HepG2 (cell line): ENCODE measurements at regions not wholly inside any gene's neighbourhood (a gene's known extent, or its start where the extent isn't known, plus 50 kb on each side); places are given as distances from the start of the nearest gene placed in this dataset.

Experiments
- ATAC-seq: fragments of 200-7000 bp; cut with Tn5 transposase; 3 replicates; pipeline ENCODE4 v1.9.1; 2020; ENCODE audit warnings: mild to moderate bottlenecking, moderate library complexity
- BruUV-seq: library from RNA; stranded (reverse); fragments of 400-500 nt; replicated peaks from 2 replicates; lab custom pipeline; 2021; lab: Mats Ljungman, UMichigan
- CTCF ChIA-PET: fragments of 300-600 bp; formaldehyde crosslinking; extraction: SDS; loops from one replicate; lab custom pipeline; 2021; ENCODE audit warnings: low total read pairs, inconsistent platforms, low intra/inter-chr PET ratio; lab: Yijun Ruan, JAX
- POLR2A ChIA-PET: fragments of 350-600 bp; sonication (Branson Sonifier 250); formaldehyde crosslinking; loops from one replicate; lab custom pipeline; 2020; ENCODE audit warnings: antibody characterized with exemption, inconsistent platforms; lab: Yijun Ruan, JAX
- DNase-seq: peaks from one replicate; pipeline ENCODE4 v3.0.0-alpha.2; 2015; ENCODE audit warnings: low spot score
- FAIRE-seq: peaks from 3 replicates; lab custom pipeline; 2011; peaks lifted over from hg19 to GRCh38; lab: Jason Lieb, UNC
- H2AFZ ChIP-seq: one replicate; pipeline ENCODE4 v1.6.1; 2011; ENCODE audit warnings: low read length, inconsistent platforms
- H3K27ac ChIP-seq: fragments of 300-600 bp; 3 replicates; pipeline ENCODE4 v1.8.0; 2011; ENCODE audit warnings: mixed run types, mild to moderate bottlenecking, mixed read lengths, low read length, inconsistent platforms; ENCODE audit not compliant: insufficient read depth; ENCODE audit errors: extremely low read length
- H3K27me3 ChIP-seq, 2 experiments: fragments of 200-600 bp in 1 of 2; 2 replicates in 1 of 2; 3 replicates in 1 of 2; pipeline versions ENCODE4 v1.6.0 to v1.8.0; 2011; ENCODE audit warnings: low read length in 2 of 2, mild to moderate bottlenecking in 2 of 2, moderate library complexity in 2 of 2, inconsistent platforms in 1 of 2; ENCODE audit not compliant: insufficient read depth in 2 of 2, control insufficient read depth in 1 of 2
- H3K36me3 ChIP-seq, 2 experiments: fragments of 200-600 bp in 1 of 2; replicated peaks in 1 of 2; 2 replicates in 1 of 2; 3 replicates in 1 of 2; pipeline versions ENCODE4 v1.5.1 to v1.8.0; 2011; ENCODE audit warnings: low read length in 2 of 2, inconsistent platforms in 1 of 2; ENCODE audit not compliant: insufficient read depth in 2 of 2, control insufficient read depth in 1 of 2
- H3K4me1 ChIP-seq: 2 replicates; pipeline ENCODE4 v1.5.1; 2012; ENCODE audit warnings: low read length, inconsistent platforms; ENCODE audit not compliant: insufficient read depth
- H3K4me2 ChIP-seq: 2 replicates; pipeline ENCODE4 v1.6.0; 2011; ENCODE audit warnings: low read depth, low read length, inconsistent platforms
- H3K4me3 ChIP-seq, 3 experiments: fragments of 200-600 bp in 1 of 3; sonication (generic), shearing (Covaris generic) in 1 of 3; replicated peaks in 1 of 3; 2 replicates each; pipeline ENCODE4 v1.5.1; 2011 to 2016; ENCODE audit warnings: low read length in 3 of 3, inconsistent platforms in 2 of 3, low read depth in 2 of 3, mild to moderate bottlenecking in 2 of 3, control low read depth in 1 of 3, mixed read lengths in 1 of 3; ENCODE audit not compliant: insufficient read depth in 1 of 3
- H3K79me2 ChIP-seq: one replicate; pipeline ENCODE4 v1.6.1; 2011; ENCODE audit warnings: low read length, inconsistent platforms; ENCODE audit not compliant: insufficient read depth
- H3K9ac ChIP-seq: 2 replicates; pipeline ENCODE4 v1.6.0; 2011; ENCODE audit warnings: mild to moderate bottlenecking, low read depth, low read length, inconsistent platforms; ENCODE audit not compliant: insufficient read depth
- H3K9me3 ChIP-seq: 2 replicates; pipeline ENCODE4 v1.5.1; 2012; ENCODE audit warnings: mild to moderate bottlenecking, low read length
- H4K20me1 ChIP-seq: 2 replicates; pipeline ENCODE4 v1.6.0; 2011; ENCODE audit warnings: inconsistent platforms, mild to moderate bottlenecking, low read length, moderate library complexity; ENCODE audit not compliant: insufficient read depth
- CAMTA2 ChIP-seq: sonication (generic); formaldehyde crosslinking; IDR thresholded peaks from 2 replicates; pipeline ENCODE4 v1.4.0; 2020; ENCODE audit warnings: mild to moderate bottlenecking, missing genetic modification reagents, borderline replicate concordance
- GPBP1L1 ChIP-seq: sonication (generic); formaldehyde crosslinking; IDR thresholded peaks from 2 replicates; pipeline ENCODE4 v1.5.0; 2020; ENCODE audit warnings: mild to moderate bottlenecking, missing genetic modification reagents
- MIXL1 ChIP-seq: IDR thresholded peaks from 2 replicates; pipeline ENCODE4 v1.6.1; 2016
- NAIF1 ChIP-seq: sonication (generic); formaldehyde crosslinking; IDR thresholded peaks from 2 replicates; pipeline ENCODE4 v1.5.0; 2020; ENCODE audit warnings: mild to moderate bottlenecking, missing genetic modification reagents, borderline replicate concordance
- NFIB ChIP-seq: sonication (generic); formaldehyde crosslinking; IDR thresholded peaks from 2 replicates; pipeline ENCODE4 v1.9.0; 2021; ENCODE audit warnings: missing genetic modification reagents, mild to moderate bottlenecking, borderline replicate concordance
- POLR2A ChIP-seq, 2 experiments: IDR thresholded peaks; 2 replicates each; pipeline ENCODE4 v1.6.1; 2011; ENCODE audit warnings: low read depth in 2 of 2, low read length in 2 of 2, mild to moderate bottlenecking in 1 of 2, moderate library complexity in 1 of 2; ENCODE audit not compliant: insufficient read depth in 1 of 2
- POLR2G ChIP-seq: fragments of 200-400 bp; formaldehyde crosslinking; IDR thresholded peaks from 2 replicates; pipeline ENCODE4 v1.6.1; 2018; ENCODE audit warnings: mild to moderate bottlenecking, low read depth, low read length, moderate library complexity
- RFX1 ChIP-seq: fragments of 450-650 bp; IDR thresholded peaks from 2 replicates; pipeline ENCODE4 v1.6.1; 2017
- TBL1XR1 ChIP-seq: fragments of 150-350 bp; IDR thresholded peaks from 2 replicates; pipeline ENCODE4 v1.6.1; 2014; ENCODE audit warnings: borderline replicate concordance, low read length; ENCODE audit not compliant: partially characterized antibody
- TCF7L2 ChIP-seq: IDR thresholded peaks from 2 replicates; pipeline ENCODE4 v1.6.1; 2011; ENCODE audit warnings: mild to moderate bottlenecking, low read depth, low read length, moderate library complexity
- TOPORS ChIP-seq: sonication (generic); formaldehyde crosslinking; IDR thresholded peaks from 2 replicates; pipeline ENCODE4 v1.8.0; 2023; ENCODE audit warnings: mild to moderate bottlenecking, missing genetic modification reagents
- ZFP62 ChIP-seq: sonication (generic); formaldehyde crosslinking; IDR thresholded peaks from 2 replicates; pipeline ENCODE4 v1.4.0; 2020; ENCODE audit warnings: missing genetic modification reagents
- ZMYM3 ChIP-seq: sonication (generic); formaldehyde crosslinking; IDR thresholded peaks from 2 replicates; pipeline ENCODE4 v1.5.1; 2020; ENCODE audit warnings: mild to moderate bottlenecking, missing genetic modification reagents
- ZNF260 ChIP-seq: sonication (generic); formaldehyde crosslinking; IDR thresholded peaks from 2 replicates; pipeline ENCODE4 v1.4.0; 2020; ENCODE audit warnings: missing genetic modification reagents, low read depth, mild to moderate bottlenecking, borderline replicate concordance
- ZNF34 ChIP-seq: sonication (generic); formaldehyde crosslinking; IDR thresholded peaks from 2 replicates; pipeline ENCODE4 v1.4.0; 2020; ENCODE audit warnings: mild to moderate bottlenecking, missing genetic modification reagents, borderline replicate concordance
- ZNF512 ChIP-seq: sonication (generic); formaldehyde crosslinking; IDR thresholded peaks from 2 replicates; pipeline ENCODE4 v1.4.0; 2020; ENCODE audit warnings: mild to moderate bottlenecking, missing genetic modification reagents
- ZNF589 ChIP-seq: sonication (generic); formaldehyde crosslinking; conservative IDR thresholded peaks from 2 replicates; pipeline ENCODE4 v1.8.0; 2022; ENCODE audit warnings: mild to moderate bottlenecking, moderate library complexity, missing genetic modification reagents
- ZNF605 ChIP-seq: sonication (generic); formaldehyde crosslinking; IDR thresholded peaks from 2 replicates; pipeline ENCODE4 v1.8.0; 2022; ENCODE audit warnings: mild to moderate bottlenecking, missing genetic modification reagents
- WGBS: methylation state at CpG from one replicate; pipeline ENCODE4 v1.1.6; 2017; ENCODE audit warnings: low lambda C conversion rate; 5-methylcytosine and 5-hydroxymethylcytosine counted together
- in situ Hi-C: cut with HindIII; loops from 2 replicates; pipeline ENCODE4 v1.10.0; 2017; ENCODE audit warnings: low pct_unique_long_range_greater_than_20kb; ENCODE audit not compliant: extremely low pct_ligation_motif_present
- intact Hi-C: fragments of 100-400 bp; cut with micrococcal nuclease; formaldehyde crosslinking; loops from one replicate; pipeline ENCODE4 v1.10.0; 2022; ENCODE audit not compliant: unreplicated experiment
- TF ChIP-seq, protein P1 (sequence below): sonication (generic); formaldehyde crosslinking; IDR thresholded peaks from 2 replicates; pipeline ENCODE4 v1.4.0; 2020; ENCODE audit warnings: mild to moderate bottlenecking, missing genetic modification reagents

DNA sequence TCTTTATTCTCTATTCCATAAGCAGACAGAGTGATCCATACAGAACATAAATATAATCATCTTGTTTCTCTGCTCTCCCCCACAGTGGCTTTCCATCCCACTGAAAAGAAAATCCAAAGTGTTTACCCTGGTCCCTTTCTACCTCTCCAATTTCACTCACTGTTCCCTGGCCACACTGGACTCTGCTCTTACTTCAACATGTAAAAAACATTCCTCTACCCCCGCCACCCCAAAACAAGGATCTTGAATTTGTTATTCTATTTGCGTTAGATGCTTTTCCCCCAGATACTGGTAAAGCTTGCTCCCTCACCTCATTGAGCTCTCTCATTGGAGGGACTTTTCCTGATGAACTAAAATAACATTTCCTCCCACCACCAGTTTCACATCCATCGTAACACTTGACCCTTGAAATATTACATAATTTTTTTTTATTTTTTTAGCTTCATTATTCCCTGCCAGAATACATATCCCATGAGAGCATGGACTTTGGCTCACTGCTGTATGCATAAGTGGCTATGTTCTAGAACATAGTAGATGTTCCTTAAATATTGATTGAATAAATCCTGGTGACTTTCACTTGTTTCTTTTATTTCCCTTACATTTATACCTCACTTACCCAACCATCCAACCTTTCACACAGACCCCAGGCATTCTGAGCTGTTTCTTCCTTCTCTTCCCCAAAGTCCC, 162.7 kb upstream of the MEIS2 start:
- Histone ChIP-seq H3K27ac (no peak overlapping the region), H3K36me3 (no peaks in the 10 kb centered on the region), H3K9ac (no peak overlapping the region), H2AFZ (no peak overlapping the region), H3K4me1 (no peaks in the 10 kb centered on the region), H3K4me3 (no peak overlapping the region), H3K27me3 (no peaks in the 10 kb centered on the region), H3K9me3 (no peaks in the 10 kb centered on the region), H4K20me1 (no peaks in the 10 kb centered on the region), H3K4me2 (no peak overlapping the region), H3K79me2 (no peaks in the 10 kb centered on the region)
- no TSS peak for BruUV-seq
- ATAC-seq, result no peak
- in situ Hi-C loops (no loop called here), intact Hi-C loops (no loop called here)
- POLR2A ChIA-PET, result no interaction called here
- CTCF ChIA-PET, result no interaction called here
- WGBS, result 27% methylated on average over 3 of the region's 3 CpGs
- no peak for DNase-seq
- TF ChIP-seq ZNF260 (CRISPR knock-in tag), result no peak
- no peak for TF ChIP-seq ZNF512
- TF ChIP-seq TCF7L2, result no peak
- TF ChIP-seq ZNF605 (CRISPR knock-in tag), result no peak
- no peak for TF ChIP-seq TOPORS (CRISPR knock-in tag)
- TF ChIP-seq ZNF589 (CRISPR knock-in tag), result no peak
- TF ChIP-seq, protein P1, sequence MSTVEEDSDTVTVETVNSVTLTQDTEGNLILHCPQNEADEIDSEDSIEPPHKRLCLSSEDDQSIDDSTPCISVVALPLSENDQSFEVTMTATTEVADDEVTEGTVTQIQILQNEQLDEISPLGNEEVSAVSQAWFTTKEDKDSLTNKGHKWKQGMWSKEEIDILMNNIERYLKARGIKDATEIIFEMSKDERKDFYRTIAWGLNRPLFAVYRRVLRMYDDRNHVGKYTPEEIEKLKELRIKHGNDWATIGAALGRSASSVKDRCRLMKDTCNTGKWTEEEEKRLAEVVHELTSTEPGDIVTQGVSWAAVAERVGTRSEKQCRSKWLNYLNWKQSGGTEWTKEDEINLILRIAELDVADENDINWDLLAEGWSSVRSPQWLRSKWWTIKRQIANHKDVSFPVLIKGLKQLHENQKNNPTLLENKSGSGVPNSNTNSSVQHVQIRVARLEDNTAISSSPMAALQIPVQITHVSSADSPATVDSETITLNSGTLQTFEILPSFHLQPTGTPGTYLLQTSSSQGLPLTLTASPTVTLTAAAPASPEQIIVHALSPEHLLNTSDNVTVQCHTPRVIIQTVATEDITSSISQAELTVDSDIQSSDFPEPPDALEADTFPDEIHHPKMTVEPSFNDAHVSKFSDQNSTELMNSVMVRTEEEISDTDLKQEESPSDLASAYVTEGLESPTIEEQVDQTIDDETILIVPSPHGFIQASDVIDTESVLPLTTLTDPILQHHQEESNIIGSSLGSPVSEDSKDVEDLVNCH, result no peak
- TF ChIP-seq TBL1XR1, result no peak
- TF ChIP-seq ZFP62 (CRISPR knock-in tag), result no peak
- no peak for TF ChIP-seq MIXL1 (CRISPR knock-in tag)
- TF ChIP-seq NAIF1 (CRISPR knock-in tag), result no peak
- TF ChIP-seq POLR2G, result no peak
- no peak for TF ChIP-seq GPBP1L1 (CRISPR knock-in tag)
- no peak for TF ChIP-seq RFX1
- no peak for TF ChIP-seq CAMTA2 (CRISPR knock-in tag)
- no peak for TF ChIP-seq ZNF34
- no peak for TF ChIP-seq POLR2A (IDR thresholded peaks at IDR 0.05; ENCODE audit: insufficient read depth in 1 of 2, low read depth in 2 of 2, low read length in 2 of 2)
- no peak for TF ChIP-seq ZMYM3 (CRISPR knock-in tag)
- no peak for TF ChIP-seq NFIB (CRISPR knock-in tag)
- no peak for FAIRE-seq
